ENCODE measurements at regions not wholly inside any gene's neighbourhood (a gene's known extent, or its start where the extent isn't known, plus 50 kb on each side); places are given as distances from the start of the nearest gene placed in this dataset.

DNA sequence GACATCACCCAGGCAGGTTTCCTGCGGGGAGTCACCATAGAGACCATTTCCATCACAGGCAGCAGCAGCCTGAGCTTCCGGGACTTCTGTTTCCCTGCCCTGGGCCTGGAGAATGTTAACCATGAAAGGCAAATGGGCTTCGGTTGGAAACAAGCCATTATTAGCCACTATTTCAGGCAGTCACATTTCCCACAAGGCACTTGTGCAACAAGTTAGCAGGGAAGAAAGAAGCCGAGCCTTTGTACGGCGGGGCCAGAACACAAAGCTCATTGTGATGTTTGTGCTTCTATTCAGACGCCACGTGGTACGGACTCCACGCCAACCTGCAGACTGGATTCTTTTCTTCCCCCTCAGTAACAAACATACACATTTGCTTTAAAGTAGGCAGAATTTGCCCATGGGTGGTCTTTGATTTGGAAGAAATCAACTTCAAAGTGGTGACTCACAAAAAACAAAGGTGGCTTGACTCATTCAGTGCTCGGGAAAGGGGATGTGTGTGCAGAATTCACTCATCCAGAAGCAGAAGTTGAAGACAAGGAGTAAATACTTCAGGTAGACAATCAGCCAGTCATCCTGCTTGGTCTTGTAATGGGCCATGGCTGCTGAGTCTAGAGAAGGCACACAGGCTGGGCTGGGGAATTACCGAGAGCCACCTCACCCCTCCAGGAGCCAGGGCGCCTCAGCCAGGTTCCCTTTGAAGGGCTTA is 154.2 kb upstream of the PRMT8 start:
- Mint-ChIP-seq H3K27me3 (ENCODE audit: low read depth) (peaks cover 19% of the 10 kb centered on the region), H3K4me1 (ENCODE audit: low read depth) (no peaks in the 10 kb centered on the region), H3K9me3 (no peaks in the 10 kb centered on the region), H3K27ac (no peak overlapping the region), H3K4me3 (no peak overlapping the region), H3K36me3 (ENCODE audit: insufficient read depth in 2 of 2) (no peaks in the 10 kb centered on the region)
- DNase-seq (no peak), ATAC-seq (replicated peaks in 1 of 2) (no peak)

DNA sequence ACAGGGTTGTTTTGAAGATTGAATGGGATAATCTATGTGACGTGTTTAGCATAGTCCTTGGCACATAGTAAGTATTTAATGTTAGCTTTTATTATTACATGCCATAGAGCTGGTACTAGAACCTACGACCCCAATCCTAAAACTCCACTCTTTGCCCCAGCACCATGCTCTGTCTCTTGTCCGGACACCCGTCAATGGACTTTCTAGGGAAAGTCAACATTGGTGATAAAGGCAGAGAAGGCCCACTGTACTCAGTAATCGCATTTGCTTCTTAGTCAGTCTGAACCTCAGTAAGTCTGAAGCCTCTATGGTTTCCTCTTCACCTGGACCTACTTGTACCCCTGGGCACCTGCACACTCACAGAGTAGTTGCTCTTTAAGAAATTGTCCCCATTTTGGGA is 153.1 kb upstream of the PRMT8 start:
- Mint-ChIP-seq H3K27ac (no peak overlapping the region), H3K4me1 (ENCODE audit: low read depth) (no peaks in the 10 kb centered on the region), H3K36me3 (ENCODE audit: insufficient read depth in 2 of 2) (no peaks in the 10 kb centered on the region), H3K4me3 (no peak overlapping the region), H3K27me3 (ENCODE audit: low read depth) (peaks cover 30% of the 10 kb centered on the region), H3K9me3 (no peaks in the 10 kb centered on the region)
- no peak for ATAC-seq (replicated peaks in 1 of 2)
- no peak for DNase-seq

GRCh38 chr12:3339221-3339620 is 151.8 kb upstream of the PRMT8 start:
- Mint-ChIP-seq H3K9me3 (no peaks in the 10 kb centered on the region), H3K36me3 (ENCODE audit: insufficient read depth in 2 of 2) (no peaks in the 10 kb centered on the region), H3K4me3 (no peak overlapping the region), H3K27ac (no peak overlapping the region), H3K4me1 (ENCODE audit: low read depth) (no peaks in the 10 kb centered on the region), H3K27me3 (ENCODE audit: low read depth) (peaks cover 35% of the 10 kb centered on the region)
- ATAC-seq (replicated peaks in 1 of 2) = no peak
- no peak for DNase-seq

DNA sequence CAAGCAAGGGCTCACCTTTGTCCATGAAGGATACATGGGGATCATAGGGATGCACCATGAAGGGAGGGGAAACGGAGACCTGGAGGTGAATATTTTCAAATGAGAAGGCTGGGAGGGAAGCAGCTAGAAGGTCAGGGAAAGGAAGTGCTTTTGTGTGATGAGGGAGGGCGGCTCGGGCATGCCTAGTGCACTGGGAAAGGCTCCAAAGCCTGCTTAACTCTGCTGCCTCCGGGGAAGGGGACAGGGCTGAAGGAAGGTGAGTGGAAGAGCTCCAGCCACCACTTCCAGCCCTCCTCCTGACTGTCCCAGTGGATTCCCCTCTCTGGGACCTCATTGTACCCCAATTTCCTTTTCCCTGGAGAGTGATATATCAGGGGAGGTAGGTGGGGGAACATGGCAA is 149.4 kb upstream of the PRMT8 start:
- Mint-ChIP-seq H3K27ac (no peak overlapping the region), H3K27me3 (ENCODE audit: low read depth) (peaks cover 35% of the 10 kb centered on the region), H3K4me3 (no peak overlapping the region), H3K36me3 (ENCODE audit: insufficient read depth in 2 of 2) (no peaks in the 10 kb centered on the region), H3K4me1 (ENCODE audit: low read depth) (no peaks in the 10 kb centered on the region), H3K9me3 (no peaks in the 10 kb centered on the region)
- no peak for ATAC-seq (replicated peaks in 1 of 2)
- no peak for DNase-seq

DNA sequence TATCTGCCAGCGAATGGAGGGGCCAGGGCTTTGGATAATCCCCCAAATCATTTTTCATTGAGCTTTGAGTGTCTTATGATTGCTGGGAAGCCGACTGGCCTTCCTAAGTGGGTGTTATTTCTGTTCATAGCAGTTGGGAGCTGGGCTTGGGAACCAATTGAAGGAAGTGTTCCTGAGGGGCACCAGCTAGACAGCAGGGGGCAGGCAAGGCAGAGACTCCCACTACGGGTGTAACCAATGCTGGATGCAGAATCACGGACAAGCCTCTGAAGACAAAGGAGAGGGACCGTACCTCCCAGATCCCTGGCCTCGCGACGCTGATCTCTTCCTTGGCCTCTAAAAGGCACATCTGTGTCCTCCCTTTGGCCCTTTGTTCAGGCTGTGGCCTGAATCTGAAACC is 149.0 kb upstream of the PRMT8 start:
- H3K36me3 Mint-ChIP-seq (ENCODE audit: insufficient read depth in 2 of 2) = no peaks in the 10 kb centered on the region
- H3K4me1 Mint-ChIP-seq (ENCODE audit: low read depth) = no peaks in the 10 kb centered on the region
- no peaks in the 10 kb centered on the region for H3K9me3 Mint-ChIP-seq
- no peak for ATAC-seq (replicated peaks in 1 of 2)
- no peak overlapping the region for H3K27ac Mint-ChIP-seq
- H3K4me3 Mint-ChIP-seq = no peak overlapping the region
- peak in 1 of 2 donors; percentile 13 for DNase-seq
- peaks cover 35% of the 10 kb centered on the region for H3K27me3 Mint-ChIP-seq (ENCODE audit: low read depth)

DNA sequence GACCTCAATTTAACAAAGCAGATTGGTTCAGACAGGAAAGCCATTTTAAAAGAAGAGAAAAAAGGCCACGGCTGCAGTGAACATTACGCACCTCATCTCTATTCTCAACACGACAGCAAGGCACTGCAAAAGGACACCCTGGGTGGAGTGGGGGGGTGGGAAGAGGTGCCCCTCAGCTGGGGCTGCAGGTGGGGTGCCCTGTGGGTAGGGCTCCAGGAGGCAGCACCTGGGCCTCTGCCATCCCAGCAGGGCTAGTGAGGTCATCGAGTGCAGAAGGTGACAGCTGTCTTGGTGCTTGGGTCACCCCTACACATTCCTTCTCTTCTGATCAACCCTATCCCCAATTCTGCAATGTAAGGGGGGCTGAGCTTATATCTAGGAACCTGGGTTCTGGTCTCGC is 142.9 kb upstream of the PRMT8 start:
- peaks cover 11% of the 10 kb centered on the region for H3K27me3 Mint-ChIP-seq (ENCODE audit: low read depth)
- H3K9me3 Mint-ChIP-seq = no peaks in the 10 kb centered on the region
- H3K4me1 Mint-ChIP-seq (ENCODE audit: low read depth) = no peaks in the 10 kb centered on the region
- DNase-seq = no peak
- no peaks in the 10 kb centered on the region for H3K36me3 Mint-ChIP-seq (ENCODE audit: insufficient read depth in 2 of 2)
- H3K4me3 Mint-ChIP-seq = no peak overlapping the region
- no peak for ATAC-seq (replicated peaks in 1 of 2)
- H3K27ac Mint-ChIP-seq = no peak overlapping the region

DNA sequence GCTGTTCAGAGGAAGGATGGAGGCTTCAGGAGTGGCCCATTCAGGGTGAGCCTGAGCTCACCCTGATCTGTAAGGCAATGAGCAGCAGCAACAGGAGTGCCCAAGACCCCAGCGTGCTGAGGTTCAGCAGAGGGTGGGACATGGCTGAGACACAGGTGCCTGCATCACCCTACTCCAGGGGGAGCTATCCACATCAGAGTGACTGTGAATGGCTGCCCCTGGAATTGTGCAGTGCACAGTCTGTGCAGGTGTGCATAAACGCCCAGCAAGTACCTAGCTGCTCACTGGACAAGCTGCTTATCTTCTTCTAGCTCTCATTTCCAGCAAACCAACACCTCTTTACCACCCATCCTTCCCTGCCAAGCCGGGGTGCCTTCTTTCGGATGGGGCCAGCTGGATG is 140.6 kb upstream of the PRMT8 start:
- no peak overlapping the region for H3K27ac Mint-ChIP-seq
- ATAC-seq (replicated peaks in 1 of 2) = no peak
- H3K9me3 Mint-ChIP-seq = no peaks in the 10 kb centered on the region
- H3K27me3 Mint-ChIP-seq (ENCODE audit: low read depth) = peaks cover 8% of the 10 kb centered on the region
- no peak for DNase-seq
- H3K36me3 Mint-ChIP-seq (ENCODE audit: insufficient read depth in 2 of 2) = no peaks in the 10 kb centered on the region
- H3K4me3 Mint-ChIP-seq = no peak overlapping the region
- no peaks in the 10 kb centered on the region for H3K4me1 Mint-ChIP-seq (ENCODE audit: low read depth)

- Mint-ChIP-seq H3K27me3 (ENCODE audit: low read depth) (peaks cover 8% of the 10 kb centered on the region), H3K4me3 (no peak overlapping the region), H3K4me1 (ENCODE audit: low read depth) (no peaks in the 10 kb centered on the region), H3K9me3 (no peaks in the 10 kb centered on the region), H3K36me3 (ENCODE audit: insufficient read depth in 2 of 2) (no peaks in the 10 kb centered on the region), H3K27ac (no peak overlapping the region)
- ATAC-seq (replicated peaks in 1 of 2) = no peak
- DNase-seq = no peak
These were observed 139.3 kb upstream of the PRMT8 start for GRCh38 chr12:3351731-3352130.

- Mint-ChIP-seq H3K4me1 (ENCODE audit: low read depth) (no peaks in the 10 kb centered on the region), H3K36me3 (ENCODE audit: insufficient read depth in 2 of 2) (no peaks in the 10 kb centered on the region), H3K27ac (no peak overlapping the region), H3K27me3 (ENCODE audit: low read depth) (peaks cover 8% of the 10 kb centered on the region), H3K9me3 (no peaks in the 10 kb centered on the region), H3K4me3 (no peak overlapping the region)
- DNase-seq (no peak), ATAC-seq (replicated peaks in 1 of 2) (no peak)
These were observed 138.8 kb upstream of the PRMT8 start for GRCh38 chr12:3352230-3352629.

DNA sequence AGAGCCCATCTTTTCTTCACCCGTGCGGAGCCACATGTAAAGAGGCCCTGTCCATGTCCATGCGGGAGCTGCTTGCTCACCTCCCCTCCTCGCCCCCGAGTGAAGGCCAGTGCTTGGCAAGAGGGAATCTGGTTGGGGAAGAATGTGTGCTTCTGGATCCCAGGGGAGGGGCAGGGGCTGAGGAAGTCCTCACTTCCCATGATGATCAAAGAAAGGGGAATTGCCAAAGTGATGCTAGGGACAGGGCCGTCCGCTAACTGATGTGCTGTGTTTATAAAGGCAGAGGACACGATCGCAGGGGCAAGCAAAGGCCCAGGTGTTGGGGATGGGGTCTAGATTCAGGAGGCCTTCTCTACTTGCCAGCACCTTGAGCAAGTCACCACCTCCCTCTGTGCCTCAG is 137.4 kb upstream of the PRMT8 start:
- Mint-ChIP-seq H3K36me3 (ENCODE audit: insufficient read depth in 2 of 2) (no peaks in the 10 kb centered on the region), H3K4me1 (ENCODE audit: low read depth) (no peaks in the 10 kb centered on the region), H3K9me3 (no peaks in the 10 kb centered on the region), H3K27me3 (ENCODE audit: low read depth) (peaks cover 8% of the 10 kb centered on the region), H3K4me3 (no peak overlapping the region), H3K27ac (no peak overlapping the region)
- DNase-seq (no peak), ATAC-seq (replicated peaks in 1 of 2) (no peak)

DNA sequence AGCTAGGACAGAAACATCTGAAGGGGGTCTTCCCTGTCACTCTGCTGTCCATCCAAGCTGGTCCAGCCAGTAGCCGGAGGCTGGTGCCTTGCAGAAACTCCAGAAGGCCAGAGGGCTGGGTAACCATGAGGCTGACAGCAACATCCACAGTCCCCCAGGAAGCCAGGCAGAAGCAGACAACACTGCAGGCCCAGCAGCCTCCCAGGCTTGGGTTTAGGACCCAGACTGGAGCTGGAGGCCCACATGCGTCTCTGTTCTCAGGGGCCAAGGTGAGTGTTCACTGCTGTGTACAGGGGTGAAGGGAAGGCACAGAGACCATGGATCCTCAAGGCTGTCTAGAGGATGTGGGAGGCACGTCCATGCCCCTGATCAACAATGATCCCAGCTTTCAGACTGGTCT is 136.4 kb upstream of the PRMT8 start:
- DNase-seq (no peak), ATAC-seq (replicated peaks in 1 of 2) (no peak)
- no peaks in the 10 kb centered on the region for H3K4me1 Mint-ChIP-seq (ENCODE audit: low read depth)
- H3K9me3 Mint-ChIP-seq = no peaks in the 10 kb centered on the region
- no peaks in the 10 kb centered on the region for H3K36me3 Mint-ChIP-seq (ENCODE audit: insufficient read depth in 2 of 2)
- H3K27ac Mint-ChIP-seq = no peak overlapping the region
- no peak overlapping the region for H3K4me3 Mint-ChIP-seq
- peaks cover 11% of the 10 kb centered on the region for H3K27me3 Mint-ChIP-seq (ENCODE audit: low read depth)

DNA sequence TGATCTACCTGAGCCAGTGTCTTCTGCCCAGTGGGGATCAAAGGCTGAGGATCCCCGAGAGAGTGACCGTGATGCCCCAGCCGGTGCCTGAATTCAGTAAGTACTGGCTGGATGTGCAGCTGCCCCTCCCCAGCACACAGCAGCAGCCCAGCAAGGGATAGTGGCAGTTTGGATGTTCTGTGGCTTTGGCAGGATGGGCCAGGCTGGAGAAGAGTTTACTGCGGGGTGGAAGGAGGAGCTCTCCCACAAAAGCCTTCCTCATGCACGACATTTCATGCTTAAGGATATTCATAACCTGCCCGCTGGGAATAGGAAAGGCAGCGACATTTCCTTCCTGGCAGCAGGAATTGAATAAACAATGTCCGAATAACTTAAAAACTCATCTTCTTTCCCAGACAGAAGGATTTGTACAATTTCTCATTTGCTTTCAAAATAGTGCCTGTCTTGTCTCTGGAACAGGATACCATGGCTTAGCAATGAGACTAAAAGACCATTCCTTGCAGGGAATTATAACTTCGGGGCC is 135.6 kb upstream of the PRMT8 start:
- H3K4me1 Mint-ChIP-seq (ENCODE audit: low read depth) = no peaks in the 10 kb centered on the region
- ATAC-seq (replicated peaks in 1 of 2) (no peak), DNase-seq (no peak)
- H3K27me3 Mint-ChIP-seq (ENCODE audit: low read depth) = peaks cover 6% of the 10 kb centered on the region
- no peak overlapping the region for H3K4me3 Mint-ChIP-seq
- no peak overlapping the region for H3K27ac Mint-ChIP-seq
- no peaks in the 10 kb centered on the region for H3K36me3 Mint-ChIP-seq (ENCODE audit: insufficient read depth in 2 of 2)
- no peaks in the 10 kb centered on the region for H3K9me3 Mint-ChIP-seq

- Mint-ChIP-seq H3K4me3 (no peak overlapping the region), H3K27me3 (ENCODE audit: low read depth) (peaks cover 6% of the 10 kb centered on the region), H3K4me1 (ENCODE audit: low read depth) (no peaks in the 10 kb centered on the region), H3K36me3 (ENCODE audit: insufficient read depth in 2 of 2) (no peaks in the 10 kb centered on the region), H3K27ac (no peak overlapping the region), H3K9me3 (no peaks in the 10 kb centered on the region)
- DNase-seq (no peak), ATAC-seq (replicated peaks in 1 of 2) (no peak)
These were observed 133.0 kb upstream of the PRMT8 start for GRCh38 chr12:3357950-3358525.

DNA sequence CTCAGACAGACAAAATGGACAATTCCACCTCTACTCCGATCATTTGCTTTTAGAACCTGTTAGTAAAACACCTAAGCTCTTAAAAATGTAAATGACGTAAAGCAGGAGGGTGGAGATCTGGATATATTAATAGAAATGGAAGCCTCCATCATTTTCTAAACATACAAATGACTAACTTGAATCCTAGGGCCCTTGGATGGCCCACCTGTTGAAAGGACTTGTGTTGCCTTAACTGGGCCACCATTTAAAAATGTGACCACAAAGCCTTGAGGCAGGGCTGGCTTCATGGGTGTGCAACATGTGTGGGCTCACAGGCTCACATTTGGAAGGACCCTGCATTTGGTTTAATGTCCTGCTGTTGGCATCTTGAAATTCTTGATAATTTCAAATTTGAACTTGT is 131.5 kb upstream of the PRMT8 start:
- Mint-ChIP-seq H3K36me3 (ENCODE audit: insufficient read depth in 2 of 2) (no peaks in the 10 kb centered on the region), H3K4me1 (ENCODE audit: low read depth) (no peaks in the 10 kb centered on the region), H3K27ac (no peak overlapping the region), H3K4me3 (no peak overlapping the region), H3K9me3 (no peaks in the 10 kb centered on the region), H3K27me3 (ENCODE audit: low read depth) (peaks cover 15% of the 10 kb centered on the region)
- DNase-seq = no peak
- no peak for ATAC-seq (replicated peaks in 1 of 2)
